ENCODE measurements at regions not wholly inside any gene's neighbourhood (a gene's known extent, or its start where the extent isn't known, plus 50 kb on each side); places are given as distances from the start of the nearest gene placed in this dataset.

DNA sequence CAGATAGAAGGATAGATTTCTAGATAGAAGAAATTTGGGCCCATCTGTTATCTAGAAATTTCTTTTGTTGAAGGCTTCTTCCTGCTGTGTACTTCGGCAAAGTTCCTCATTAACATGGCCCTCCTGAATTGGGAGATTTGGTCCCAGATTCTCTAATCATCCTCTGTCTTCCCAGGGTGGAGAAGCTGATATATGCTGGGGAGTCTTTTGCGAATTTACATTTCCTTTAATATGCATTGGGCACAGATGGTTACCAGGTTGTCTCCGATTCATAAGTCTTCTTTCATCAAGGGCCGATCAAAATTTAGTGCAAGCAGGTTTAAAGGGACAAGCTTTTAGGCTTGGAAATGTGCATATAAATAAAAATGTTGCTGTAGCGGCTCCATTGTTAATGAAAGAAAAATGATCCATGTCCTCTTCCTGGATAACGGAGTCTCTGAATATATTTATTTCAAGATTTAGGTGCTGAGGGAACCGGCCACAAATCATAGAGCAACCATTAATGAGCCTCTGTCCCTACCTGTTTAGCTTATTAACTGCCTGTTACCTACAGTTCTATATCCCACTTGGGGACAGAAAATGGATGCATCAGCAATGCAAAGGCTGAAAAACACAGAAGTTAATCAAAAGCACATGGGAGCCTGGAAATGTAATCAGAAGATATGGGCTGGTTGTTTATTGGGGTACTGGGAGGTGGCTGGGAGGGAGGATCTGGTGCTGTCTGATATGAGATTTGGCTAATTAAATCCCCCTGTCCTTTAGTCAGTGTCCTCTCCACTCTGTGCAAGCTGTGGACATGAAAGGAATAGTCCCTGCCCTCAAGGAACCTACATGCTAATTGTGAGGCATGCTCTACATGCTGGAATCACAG is 234.7 kb downstream of the MAN2A1 start:
- DNase-seq (ENCODE audit: low read depth): no peak
- TF ChIP-seq, protein P1, sequence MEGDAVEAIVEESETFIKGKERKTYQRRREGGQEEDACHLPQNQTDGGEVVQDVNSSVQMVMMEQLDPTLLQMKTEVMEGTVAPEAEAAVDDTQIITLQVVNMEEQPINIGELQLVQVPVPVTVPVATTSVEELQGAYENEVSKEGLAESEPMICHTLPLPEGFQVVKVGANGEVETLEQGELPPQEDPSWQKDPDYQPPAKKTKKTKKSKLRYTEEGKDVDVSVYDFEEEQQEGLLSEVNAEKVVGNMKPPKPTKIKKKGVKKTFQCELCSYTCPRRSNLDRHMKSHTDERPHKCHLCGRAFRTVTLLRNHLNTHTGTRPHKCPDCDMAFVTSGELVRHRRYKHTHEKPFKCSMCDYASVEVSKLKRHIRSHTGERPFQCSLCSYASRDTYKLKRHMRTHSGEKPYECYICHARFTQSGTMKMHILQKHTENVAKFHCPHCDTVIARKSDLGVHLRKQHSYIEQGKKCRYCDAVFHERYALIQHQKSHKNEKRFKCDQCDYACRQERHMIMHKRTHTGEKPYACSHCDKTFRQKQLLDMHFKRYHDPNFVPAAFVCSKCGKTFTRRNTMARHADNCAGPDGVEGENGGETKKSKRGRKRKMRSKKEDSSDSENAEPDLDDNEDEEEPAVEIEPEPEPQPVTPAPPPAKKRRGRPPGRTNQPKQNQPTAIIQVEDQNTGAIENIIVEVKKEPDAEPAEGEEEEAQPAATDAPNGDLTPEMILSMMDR (IDR thresholded peaks at IDR 0.05; ENCODE audit: control insufficient read depth, insufficient read depth, low read depth, low read length, missing control alignments): no peak
- H3K4me3 ChIP-seq (ENCODE audit: control insufficient read depth, low read depth, low read length): no peak overlapping the region

DNA sequence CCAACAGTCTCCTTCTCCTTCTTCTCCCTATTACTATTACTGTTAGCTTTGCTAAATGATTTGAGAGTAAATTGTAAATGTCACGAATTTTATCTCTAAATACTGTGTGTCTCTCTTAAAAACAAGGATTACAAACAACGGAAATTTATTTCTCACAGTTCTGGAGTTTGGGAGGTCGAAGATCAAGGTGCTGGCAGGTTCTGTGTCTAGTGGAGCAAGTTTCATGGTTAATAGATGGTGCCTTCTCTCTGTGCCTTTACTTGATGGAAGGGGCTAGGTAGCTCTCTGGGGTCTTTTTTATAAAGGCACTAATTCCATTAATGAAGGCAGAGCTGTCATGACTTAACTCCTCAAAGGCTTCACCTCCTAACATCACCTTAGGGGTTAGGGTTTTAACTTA is 237.9 kb downstream of the MAN2A1 start:
- TF ChIP-seq, protein P1 (IDR thresholded peaks at IDR 0.05; ENCODE audit: control insufficient read depth, insufficient read depth, low read depth, low read length, missing control alignments): no peak

DNA sequence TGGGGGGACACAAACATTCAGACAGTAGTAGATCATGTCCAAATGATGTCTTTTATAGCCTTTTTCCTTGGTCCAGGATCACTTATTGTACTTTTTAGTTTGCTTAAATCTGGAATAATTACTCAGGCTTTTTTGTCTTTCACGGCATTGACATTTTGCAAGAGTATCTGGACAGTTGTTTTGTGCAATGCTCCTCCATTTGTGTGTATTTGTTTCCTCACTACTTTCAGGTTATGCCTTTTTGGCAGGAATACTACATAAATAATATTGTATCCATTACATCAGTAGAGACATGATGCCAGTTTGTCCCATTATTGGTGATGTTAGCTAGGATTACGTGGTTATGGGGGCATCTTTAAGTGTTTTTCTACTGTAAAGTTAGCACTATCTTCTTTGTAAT is 238.3 kb downstream of the MAN2A1 start:
- no peak for DNase-seq (ENCODE audit: low read depth)
- H3K4me3 ChIP-seq (ENCODE audit: control insufficient read depth, low read depth, low read length): no peak overlapping the region
- TF ChIP-seq, protein P1 (IDR thresholded peaks at IDR 0.05; ENCODE audit: control insufficient read depth, insufficient read depth, low read depth, low read length, missing control alignments): no peak

More for the DNA sequence above, 237.9 kb downstream of the MAN2A1 start:
- H3K4me3 ChIP-seq (ENCODE audit: control insufficient read depth, low read depth, low read length): no peak overlapping the region
- no peak for DNase-seq (ENCODE audit: low read depth)

DNA sequence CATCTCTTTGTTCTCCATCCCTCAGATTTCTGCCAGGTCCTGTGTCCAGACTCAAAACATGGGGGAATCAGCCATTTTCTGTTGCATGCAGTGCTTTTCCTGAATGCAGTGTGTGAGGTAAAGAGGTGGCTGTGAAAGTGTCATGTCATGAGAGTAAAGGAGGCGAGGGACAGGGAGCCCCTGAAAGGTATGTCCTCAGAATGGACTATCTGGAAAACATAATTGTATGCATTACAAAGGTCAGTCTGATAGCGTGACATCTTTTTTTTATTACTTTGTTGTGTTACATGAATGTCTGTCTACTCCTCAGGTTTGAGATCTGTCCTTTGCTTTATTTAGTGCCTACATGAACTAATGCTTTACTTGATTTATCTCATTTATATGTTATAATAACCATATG is 239.1 kb downstream of the MAN2A1 start:
- TF ChIP-seq, protein P1 (IDR thresholded peaks at IDR 0.05; ENCODE audit: control insufficient read depth, insufficient read depth, low read depth, low read length, missing control alignments): no peak
- no peak for DNase-seq (ENCODE audit: low read depth)
- H3K4me3 ChIP-seq (ENCODE audit: control insufficient read depth, low read depth, low read length): no peak overlapping the region

DNA sequence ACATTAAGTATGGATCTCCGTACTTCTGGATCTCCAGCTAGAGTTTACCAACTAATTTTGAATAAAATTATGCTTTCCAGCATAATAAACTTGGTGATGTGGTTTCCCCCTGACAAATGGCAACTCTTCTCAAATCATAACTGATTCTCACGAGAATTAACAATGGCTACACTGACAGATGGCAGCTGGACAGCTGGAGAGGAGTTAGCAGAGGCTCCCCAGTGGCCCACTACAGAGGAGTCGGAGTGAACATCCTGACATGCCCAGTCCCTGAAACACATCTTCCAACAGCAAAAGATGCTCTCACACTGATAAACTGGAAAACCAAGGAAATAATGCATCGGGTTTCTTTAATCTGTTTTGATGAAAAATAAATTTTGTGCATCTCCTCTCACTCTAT is 239.6 kb downstream of the MAN2A1 start:
- TF ChIP-seq, protein P1 (IDR thresholded peaks at IDR 0.05; ENCODE audit: control insufficient read depth, insufficient read depth, low read depth, low read length, missing control alignments): no peak
- no peak overlapping the region for H3K4me3 ChIP-seq (ENCODE audit: control insufficient read depth, low read depth, low read length)
- DNase-seq (ENCODE audit: low read depth): no peak

DNA sequence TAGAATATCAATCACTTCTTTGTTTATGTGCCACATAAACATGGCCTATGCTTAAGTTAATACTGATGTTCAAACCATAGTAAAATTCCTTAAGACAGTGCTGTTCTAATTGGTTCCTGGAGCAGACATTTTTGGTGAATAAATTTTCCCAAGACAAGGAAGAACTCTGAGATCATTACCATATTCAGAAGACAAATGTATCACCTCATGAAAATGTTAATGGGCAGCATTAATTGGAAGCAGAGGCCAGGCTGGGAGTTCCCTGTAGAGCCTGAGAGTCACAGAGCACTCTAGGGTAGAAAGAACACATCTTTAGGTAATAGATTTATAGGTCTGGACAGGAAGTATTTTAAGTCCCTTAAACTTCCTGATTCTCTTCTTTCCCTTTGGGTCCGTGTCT is 240.2 kb downstream of the MAN2A1 start:
- TF ChIP-seq, protein P1 (IDR thresholded peaks at IDR 0.05; ENCODE audit: control insufficient read depth, insufficient read depth, low read depth, low read length, missing control alignments): no peak
- no peak for DNase-seq (ENCODE audit: low read depth)
- no peak overlapping the region for H3K4me3 ChIP-seq (ENCODE audit: control insufficient read depth, low read depth, low read length)
